Neural cell (in vitro differentiated cells): ENCODE measurements at regions not wholly inside any gene's neighbourhood (a gene's known extent, or its start where the extent isn't known, plus 50 kb on each side); places are given as distances from the start of the nearest gene placed in this dataset.

Experiments
- H2AFZ ChIP-seq: fragments of 200-600, 300-800 bp; sonication (generic), shearing (Covaris generic); 2 replicates; pipeline ENCODE4 v1.6.0; 2014; ENCODE audit warnings: low read depth, mild to moderate bottlenecking, antibody characterized with exemption, low read length, moderate library complexity
- H3F3A ChIP-seq: fragments of 200-600 bp; shearing (Covaris generic); 2 replicates; pipeline ENCODE4 v1.6.1; 2016; ENCODE audit warnings: mild to moderate bottlenecking, moderate library complexity, mixed read lengths, antibody characterized with exemption, low read length; ENCODE audit not compliant: insufficient read depth, poor library complexity, severe bottlenecking
- H3K27ac ChIP-seq: fragments of 200-600, 300-800 bp; sonication (generic), shearing (Covaris generic); 2 replicates; pipeline ENCODE4 v1.5.1; 2014; ENCODE audit warnings: mild to moderate bottlenecking, low read length, moderate library complexity
- H3K27me3 ChIP-seq: fragments of 300-800, 200-600 bp; sonication (generic), shearing (Covaris generic); 2 replicates; pipeline ENCODE4 v1.6.0; 2014; ENCODE audit warnings: mild to moderate bottlenecking, low read depth, low read length, moderate library complexity; ENCODE audit not compliant: insufficient read depth
- H3K36me3 ChIP-seq: fragments of 300-800, 200-600 bp; sonication (generic), shearing (Covaris generic); 2 replicates; pipeline ENCODE4 v1.5.1; 2014; ENCODE audit warnings: mild to moderate bottlenecking, antibody characterized with exemption, low read length, moderate library complexity; ENCODE audit not compliant: insufficient read depth
- H3K4me2 ChIP-seq: fragments of 300-800, 200-600 bp; sonication (generic), shearing (Covaris generic); 2 replicates; pipeline ENCODE4 v1.6.0; 2014; ENCODE audit warnings: mild to moderate bottlenecking, low read length
- H3K4me3 ChIP-seq: fragments of 300-800, 200-600 bp; sonication (generic), shearing (Covaris generic); 2 replicates; pipeline ENCODE4 v1.5.1; 2014; ENCODE audit warnings: mild to moderate bottlenecking, low read length, moderate library complexity
- H3K79me2 ChIP-seq: fragments of 200-600 bp; shearing (Covaris generic); replicated peaks from 2 replicates; pipeline ENCODE4 v1.6.0; 2014; ENCODE audit warnings: mild to moderate bottlenecking, low read length, moderate library complexity; ENCODE audit not compliant: insufficient read depth
- H3K9ac ChIP-seq: fragments of 300-800, 200-600 bp; sonication (generic), shearing (Covaris generic); 2 replicates; pipeline ENCODE4 v1.6.1; 2016; ENCODE audit warnings: mild to moderate bottlenecking, low read length, mixed read lengths
- H3K9me2 ChIP-seq: fragments of 200-600 bp; shearing (Covaris generic); 2 replicates; pipeline ENCODE4 v1.6.1; 2016; ENCODE audit warnings: mild to moderate bottlenecking, low read length, mixed read lengths; ENCODE audit not compliant: insufficient read depth
- H3K9me3 ChIP-seq: fragments of 200-600, 300-800 bp; sonication (generic), shearing (Covaris generic); 2 replicates; pipeline ENCODE4 v1.6.1; 2016; ENCODE audit warnings: mild to moderate bottlenecking, mixed run types, low read length, moderate library complexity, mixed read lengths
- H4K20me1 ChIP-seq: fragments of 200-600 bp; shearing (Covaris generic); 2 replicates; pipeline ENCODE4 v1.6.1; 2016; ENCODE audit warnings: mild to moderate bottlenecking, mixed run types; ENCODE audit not compliant: insufficient read depth
- EP300 ChIP-seq: fragments of 450-650 bp; conservative IDR thresholded peaks from 2 replicates; pipeline ENCODE4 v1.6.1; 2014; ENCODE audit warnings: antibody characterized with exemption, mild to moderate bottlenecking, moderate library complexity; ENCODE audit not compliant: poor library complexity, severe bottlenecking
- EZH2 ChIP-seq: fragments of 200-600, 300-800 bp; shearing (Covaris generic), sonication (generic); IDR thresholded peaks from 2 replicates; pipeline ENCODE4 v1.6.1; 2014; ENCODE audit warnings: antibody characterized with exemption, low read length, borderline replicate concordance, mild to moderate bottlenecking; ENCODE audit not compliant: insufficient read depth, poor library complexity, severe bottlenecking
- MXI1 ChIP-seq: fragments of 450-650 bp; conservative IDR thresholded peaks from 2 replicates; pipeline ENCODE4 v1.6.1; 2014; ENCODE audit warnings: antibody characterized with exemption, mild to moderate bottlenecking; ENCODE audit not compliant: poor library complexity, severe bottlenecking
- POLR2AphosphoS5 ChIP-seq: IDR thresholded peaks from 2 replicates; pipeline ENCODE4 v1.6.1; 2012
- RAD21 ChIP-seq: fragments of 450-650 bp; conservative IDR thresholded peaks from 2 replicates; pipeline ENCODE4 v1.6.1; 2014; ENCODE audit warnings: antibody characterized with exemption, mild to moderate bottlenecking, moderate library complexity
- SMC3 ChIP-seq: fragments of 450-650 bp; conservative IDR thresholded peaks from 2 replicates; pipeline ENCODE4 v1.6.1; 2014; ENCODE audit warnings: antibody characterized with exemption, mild to moderate bottlenecking, moderate library complexity; ENCODE audit not compliant: poor library complexity
- TAF1 ChIP-seq: IDR thresholded peaks from 2 replicates; pipeline ENCODE4 v1.6.1; 2012; ENCODE audit warnings: low read depth
- TF ChIP-seq, protein P1 (sequence below): fragments of 450-650 bp; IDR thresholded peaks from 2 replicates; pipeline ENCODE4 v1.5.1; 2014; ENCODE audit warnings: antibody characterized with exemption, mild to moderate bottlenecking, moderate library complexity; ENCODE audit not compliant: poor library complexity, severe bottlenecking
- TF ChIP-seq, protein P2 (sequence below): IDR thresholded peaks from 2 replicates; pipeline ENCODE4 v1.6.1; 2012; ENCODE audit warnings: borderline replicate concordance

DNA sequence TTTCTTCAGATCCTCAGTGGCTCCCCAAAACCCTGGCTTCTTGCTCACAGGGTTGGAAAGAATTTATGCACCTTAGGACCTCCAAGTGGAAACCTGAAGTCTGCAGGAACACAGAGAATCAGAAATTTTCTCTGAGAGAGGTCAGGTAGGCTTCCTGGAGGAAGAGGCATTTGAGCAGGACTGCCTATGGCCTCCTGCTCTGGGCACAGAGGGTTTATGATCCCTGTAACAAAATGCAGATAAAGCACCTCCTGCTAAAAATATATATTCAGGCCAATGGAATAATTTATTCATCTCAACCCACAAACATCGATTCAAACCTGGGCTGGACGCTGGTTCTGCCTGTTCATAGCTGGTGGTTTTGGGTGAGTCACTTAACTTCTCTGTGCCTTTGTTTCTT, 68.1 kb upstream of the FGF3 start:
- no peaks in the 10 kb centered on the region for H3K9me2 ChIP-seq
- H3K4me3 ChIP-seq: no peak overlapping the region
- peaks cover 11% of the 10 kb centered on the region for H3F3A ChIP-seq
- H3K27ac ChIP-seq: no peak overlapping the region
- no peaks in the 10 kb centered on the region for H3K9me3 ChIP-seq
- no peaks in the 10 kb centered on the region for H3K79me2 ChIP-seq
- H4K20me1 ChIP-seq: no peaks in the 10 kb centered on the region
- TF ChIP-seq, protein P1, sequence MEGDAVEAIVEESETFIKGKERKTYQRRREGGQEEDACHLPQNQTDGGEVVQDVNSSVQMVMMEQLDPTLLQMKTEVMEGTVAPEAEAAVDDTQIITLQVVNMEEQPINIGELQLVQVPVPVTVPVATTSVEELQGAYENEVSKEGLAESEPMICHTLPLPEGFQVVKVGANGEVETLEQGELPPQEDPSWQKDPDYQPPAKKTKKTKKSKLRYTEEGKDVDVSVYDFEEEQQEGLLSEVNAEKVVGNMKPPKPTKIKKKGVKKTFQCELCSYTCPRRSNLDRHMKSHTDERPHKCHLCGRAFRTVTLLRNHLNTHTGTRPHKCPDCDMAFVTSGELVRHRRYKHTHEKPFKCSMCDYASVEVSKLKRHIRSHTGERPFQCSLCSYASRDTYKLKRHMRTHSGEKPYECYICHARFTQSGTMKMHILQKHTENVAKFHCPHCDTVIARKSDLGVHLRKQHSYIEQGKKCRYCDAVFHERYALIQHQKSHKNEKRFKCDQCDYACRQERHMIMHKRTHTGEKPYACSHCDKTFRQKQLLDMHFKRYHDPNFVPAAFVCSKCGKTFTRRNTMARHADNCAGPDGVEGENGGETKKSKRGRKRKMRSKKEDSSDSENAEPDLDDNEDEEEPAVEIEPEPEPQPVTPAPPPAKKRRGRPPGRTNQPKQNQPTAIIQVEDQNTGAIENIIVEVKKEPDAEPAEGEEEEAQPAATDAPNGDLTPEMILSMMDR: no peak
- TF ChIP-seq, protein P2, sequence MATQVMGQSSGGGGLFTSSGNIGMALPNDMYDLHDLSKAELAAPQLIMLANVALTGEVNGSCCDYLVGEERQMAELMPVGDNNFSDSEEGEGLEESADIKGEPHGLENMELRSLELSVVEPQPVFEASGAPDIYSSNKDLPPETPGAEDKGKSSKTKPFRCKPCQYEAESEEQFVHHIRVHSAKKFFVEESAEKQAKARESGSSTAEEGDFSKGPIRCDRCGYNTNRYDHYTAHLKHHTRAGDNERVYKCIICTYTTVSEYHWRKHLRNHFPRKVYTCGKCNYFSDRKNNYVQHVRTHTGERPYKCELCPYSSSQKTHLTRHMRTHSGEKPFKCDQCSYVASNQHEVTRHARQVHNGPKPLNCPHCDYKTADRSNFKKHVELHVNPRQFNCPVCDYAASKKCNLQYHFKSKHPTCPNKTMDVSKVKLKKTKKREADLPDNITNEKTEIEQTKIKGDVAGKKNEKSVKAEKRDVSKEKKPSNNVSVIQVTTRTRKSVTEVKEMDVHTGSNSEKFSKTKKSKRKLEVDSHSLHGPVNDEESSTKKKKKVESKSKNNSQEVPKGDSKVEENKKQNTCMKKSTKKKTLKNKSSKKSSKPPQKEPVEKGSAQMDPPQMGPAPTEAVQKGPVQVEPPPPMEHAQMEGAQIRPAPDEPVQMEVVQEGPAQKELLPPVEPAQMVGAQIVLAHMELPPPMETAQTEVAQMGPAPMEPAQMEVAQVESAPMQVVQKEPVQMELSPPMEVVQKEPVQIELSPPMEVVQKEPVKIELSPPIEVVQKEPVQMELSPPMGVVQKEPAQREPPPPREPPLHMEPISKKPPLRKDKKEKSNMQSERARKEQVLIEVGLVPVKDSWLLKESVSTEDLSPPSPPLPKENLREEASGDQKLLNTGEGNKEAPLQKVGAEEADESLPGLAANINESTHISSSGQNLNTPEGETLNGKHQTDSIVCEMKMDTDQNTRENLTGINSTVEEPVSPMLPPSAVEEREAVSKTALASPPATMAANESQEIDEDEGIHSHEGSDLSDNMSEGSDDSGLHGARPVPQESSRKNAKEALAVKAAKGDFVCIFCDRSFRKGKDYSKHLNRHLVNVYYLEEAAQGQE: no peak
- TF ChIP-seq EZH2 (no peak), RAD21 (no peak), SMC3 (no peak), MXI1 (no peak), EP300 (no peak), POLR2AphosphoS5 (no peak), TAF1 (no peak)
- H3K9ac ChIP-seq: no peak overlapping the region
- H2AFZ ChIP-seq: no peak overlapping the region
- no peak overlapping the region for H3K4me2 ChIP-seq
- no peaks in the 10 kb centered on the region for H3K36me3 ChIP-seq
- H3K27me3 ChIP-seq: no peaks in the 10 kb centered on the region

DNA sequence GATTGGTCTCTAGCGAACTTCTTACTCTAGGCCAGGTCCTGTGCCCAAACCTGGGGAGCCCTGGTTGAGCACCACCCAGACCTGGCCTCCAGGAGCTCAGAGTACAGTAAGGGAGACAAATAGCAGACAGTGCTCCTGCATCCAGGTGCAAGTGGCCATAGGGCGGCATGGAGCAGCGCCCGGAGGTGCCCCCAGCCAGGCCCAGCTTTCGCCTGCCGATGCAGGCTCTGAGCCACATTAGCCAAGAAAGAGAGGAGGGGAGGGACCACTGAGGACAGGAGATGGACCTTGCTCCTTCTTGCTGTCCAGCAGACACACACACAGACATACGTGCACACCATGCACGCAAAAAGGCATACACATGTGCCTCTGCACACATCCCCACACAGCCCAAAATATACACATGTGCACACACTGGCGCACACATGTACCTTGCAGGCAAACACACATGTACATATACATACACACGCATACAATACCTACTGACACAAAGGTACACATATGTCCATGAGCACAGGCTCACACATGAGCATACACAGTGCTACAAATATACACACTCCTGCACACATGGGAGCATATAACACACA, 68.7 kb upstream of the FGF3 start:
- Histone ChIP-seq H3F3A (peaks cover 11% of the 10 kb centered on the region), H3K27me3 (no peaks in the 10 kb centered on the region), H3K79me2 (no peaks in the 10 kb centered on the region), H2AFZ (no peak overlapping the region), H3K9me3 (no peaks in the 10 kb centered on the region), H3K4me2 (no peak overlapping the region), H3K36me3 (no peaks in the 10 kb centered on the region), H3K27ac (no peak overlapping the region), H3K9ac (no peak overlapping the region), H3K4me3 (no peak overlapping the region), H4K20me1 (no peaks in the 10 kb centered on the region), H3K9me2 (no peaks in the 10 kb centered on the region)
- TF ChIP-seq EZH2 (no peak), TAF1 (no peak)
- TF ChIP-seq, protein P2: no peak
